ENCODE measurements at regions not wholly inside any gene's neighbourhood (a gene's known extent, or its start where the extent isn't known, plus 50 kb on each side); places are given as distances from the start of the nearest gene placed in this dataset.
"Not testable (repeated sequence)": the region's sequence is repeated elsewhere in the genome, so short reads cannot be mapped to it uniquely, and the experiment has no call there.

DNA sequence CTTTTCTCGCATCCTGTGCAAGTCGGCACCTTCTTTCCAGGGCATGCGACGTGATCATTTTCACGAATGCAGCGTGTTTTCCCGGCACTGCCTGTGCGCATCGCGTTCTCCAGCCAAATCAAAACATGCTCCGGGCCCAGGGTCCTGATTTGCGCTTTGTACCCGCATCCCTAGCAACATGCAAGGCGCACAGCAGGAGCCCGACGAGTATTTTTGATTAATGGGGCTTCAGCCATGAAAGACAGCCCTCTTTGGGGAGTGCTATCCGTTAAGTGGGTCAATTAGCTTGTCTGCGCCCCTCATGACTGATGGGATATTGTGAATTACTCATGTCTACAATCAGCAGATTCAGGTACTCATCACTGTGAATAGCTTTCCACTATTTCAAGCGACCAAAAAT is 243.3 kb upstream of the RNF32 start:
- H3K36me3 ChIP-seq (ENCODE audit: control insufficient read depth, insufficient read depth, low read length) = no peaks in the 10 kb centered on the region
- H3K4me3 ChIP-seq (ENCODE audit: low read length) = no peak overlapping the region
- DNase-seq = no peak
- no peaks in the 10 kb centered on the region for H3K27me3 ChIP-seq (ENCODE audit: control insufficient read depth, insufficient read depth, low read length)
- no peaks in the 10 kb centered on the region for H3K9me3 ChIP-seq (ENCODE audit: control insufficient read depth, low read depth, low read length)
- H3K27ac ChIP-seq (ENCODE audit: low read length) = no peak overlapping the region
- WGBS (ENCODE audit: insufficient coverage, low lambda C conversion rate) = 90% methylated on average over 2 of the region's 19 CpGs
- no peaks in the 10 kb centered on the region for H3K4me1 ChIP-seq (ENCODE audit: control insufficient read depth, insufficient read depth, low read length)

DNA sequence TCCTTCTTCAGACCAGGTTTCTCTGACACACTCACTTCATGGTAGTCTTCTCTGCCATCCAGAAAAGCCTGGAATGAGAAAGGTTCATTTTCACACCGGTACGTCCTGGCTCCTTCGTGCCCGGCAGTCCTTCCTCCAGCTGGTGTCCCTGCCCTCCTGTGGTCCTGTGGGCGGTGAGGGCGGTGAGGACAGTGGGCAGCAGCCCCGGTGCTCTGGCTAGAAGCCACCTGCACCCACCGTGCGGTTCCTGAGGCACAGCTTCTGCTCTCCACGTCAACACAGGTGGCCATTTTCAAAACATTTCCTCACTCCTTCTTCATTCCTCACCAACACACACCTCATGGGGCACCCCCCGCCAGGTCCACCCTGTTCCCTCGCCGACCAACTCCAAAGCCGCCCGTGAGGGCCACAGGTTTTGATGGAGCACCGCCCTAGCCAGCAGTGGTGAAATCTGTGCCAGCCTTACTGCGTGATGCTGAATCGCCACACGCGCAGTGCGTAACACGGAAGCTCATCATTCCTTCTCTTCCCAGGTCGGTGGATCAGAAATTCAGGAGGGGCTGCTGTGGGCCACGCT is 251.4 kb upstream of the RNF32 start:
- Histone ChIP-seq H3K4me3 (ENCODE audit: low read length) (no peak overlapping the region), H3K27me3 (ENCODE audit: control insufficient read depth, insufficient read depth, low read length) (no peaks in the 10 kb centered on the region), H3K27ac (ENCODE audit: low read length) (no peak overlapping the region), H3K9me3 (ENCODE audit: control insufficient read depth, low read depth, low read length) (no peaks in the 10 kb centered on the region), H3K4me1 (ENCODE audit: control insufficient read depth, insufficient read depth, low read length) (no peaks in the 10 kb centered on the region), H3K36me3 (ENCODE audit: control insufficient read depth, insufficient read depth, low read length) (no peaks in the 10 kb centered on the region)
- DNase-seq = no peak
- no CpG with 5 or more reads among the region's 24 CpGs for WGBS (ENCODE audit: insufficient coverage, low lambda C conversion rate)

DNA sequence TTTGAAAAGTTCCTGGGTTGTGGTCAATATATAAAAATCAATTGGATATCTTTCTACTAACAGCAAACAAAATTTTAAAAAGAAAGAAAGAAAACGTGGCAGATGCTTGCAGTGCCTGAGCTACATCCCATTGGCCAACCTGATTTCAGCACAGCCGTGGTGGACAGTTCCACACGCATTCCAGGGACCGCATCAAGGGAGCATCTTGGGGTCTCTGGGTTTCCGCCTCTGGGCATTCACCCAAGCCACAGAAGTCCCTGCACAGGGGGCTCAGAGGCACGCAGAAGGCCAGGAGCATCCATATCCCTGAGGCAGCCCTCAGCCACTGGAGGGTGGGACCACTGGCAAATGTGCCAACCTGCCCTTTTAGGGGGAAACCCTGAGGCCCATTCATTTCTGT is 254.5 kb upstream of the RNF32 start:
- Histone ChIP-seq H3K4me3 (ENCODE audit: low read length) (no peak overlapping the region), H3K9me3 (ENCODE audit: control insufficient read depth, low read depth, low read length) (no peaks in the 10 kb centered on the region), H3K4me1 (ENCODE audit: control insufficient read depth, insufficient read depth, low read length) (no peaks in the 10 kb centered on the region), H3K36me3 (ENCODE audit: control insufficient read depth, insufficient read depth, low read length) (no peaks in the 10 kb centered on the region), H3K27ac (ENCODE audit: low read length) (no peak overlapping the region), H3K27me3 (ENCODE audit: control insufficient read depth, insufficient read depth, low read length) (no peaks in the 10 kb centered on the region)
- WGBS (ENCODE audit: insufficient coverage, low lambda C conversion rate) = no CpG with 5 or more reads among the region's 6 CpGs
- no peak for DNase-seq

DNA sequence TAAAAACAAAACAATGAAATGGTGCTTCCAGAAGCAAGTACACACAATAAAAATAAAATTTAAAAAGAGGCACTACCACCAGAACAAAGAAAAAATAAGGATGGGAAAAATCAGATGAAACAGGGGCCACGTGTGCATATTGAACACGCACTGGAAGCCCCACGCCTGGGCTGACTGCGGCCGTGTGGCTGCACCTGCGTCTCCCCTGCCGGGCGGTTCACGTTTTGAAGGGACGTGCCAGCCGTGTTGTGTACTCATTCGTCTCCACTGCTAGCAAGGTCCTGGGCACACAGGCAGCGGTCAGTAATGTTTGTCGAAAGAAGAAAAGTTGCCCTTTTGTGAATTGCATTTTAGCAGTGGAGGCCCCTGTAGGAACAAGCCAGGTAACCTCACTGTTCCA is 255.9 kb upstream of the RNF32 start:
- no peak for DNase-seq
- no peaks in the 10 kb centered on the region for H3K36me3 ChIP-seq (ENCODE audit: control insufficient read depth, insufficient read depth, low read length)
- peaks cover 5% of the 10 kb centered on the region for H3K4me1 ChIP-seq (ENCODE audit: control insufficient read depth, insufficient read depth, low read length)
- no CpG with 5 or more reads among the region's 14 CpGs for WGBS (ENCODE audit: insufficient coverage, low lambda C conversion rate)
- no peaks in the 10 kb centered on the region for H3K27me3 ChIP-seq (ENCODE audit: control insufficient read depth, insufficient read depth, low read length)
- no peaks in the 10 kb centered on the region for H3K9me3 ChIP-seq (ENCODE audit: control insufficient read depth, low read depth, low read length)
- H3K4me3 ChIP-seq (ENCODE audit: low read length) = no peak overlapping the region
- H3K27ac ChIP-seq (ENCODE audit: low read length) = no peak overlapping the region

DNA sequence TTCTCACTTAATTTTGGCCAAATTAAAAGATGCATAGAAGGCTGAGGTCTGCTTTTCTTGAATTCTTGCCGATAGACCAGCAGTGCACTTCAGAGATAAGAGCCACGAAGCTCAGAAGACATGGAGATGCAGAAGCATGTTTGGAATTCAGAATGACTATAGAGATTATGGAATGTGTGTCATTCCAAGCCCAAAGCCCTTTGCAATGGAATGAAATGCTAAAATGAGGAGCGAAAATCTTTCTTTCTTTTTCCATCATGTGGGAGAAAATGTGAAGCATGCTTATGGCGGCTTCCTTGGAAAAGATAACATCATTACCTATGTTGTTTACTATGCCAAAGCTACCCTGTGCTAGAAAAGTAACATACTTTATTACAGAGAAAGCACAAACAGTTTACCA is 257.0 kb upstream of the RNF32 start:
- 0% methylated on average over 1 of the region's 4 CpGs for WGBS (ENCODE audit: insufficient coverage, low lambda C conversion rate)
- no peak overlapping the region for H3K27ac ChIP-seq (ENCODE audit: low read length)
- no peaks in the 10 kb centered on the region for H3K27me3 ChIP-seq (ENCODE audit: control insufficient read depth, insufficient read depth, low read length)
- DNase-seq = no peak
- no peaks in the 10 kb centered on the region for H3K9me3 ChIP-seq (ENCODE audit: control insufficient read depth, low read depth, low read length)
- H3K4me1 ChIP-seq (ENCODE audit: control insufficient read depth, insufficient read depth, low read length) = peaks cover 10% of the 10 kb centered on the region
- no peak overlapping the region for H3K4me3 ChIP-seq (ENCODE audit: low read length)
- no peaks in the 10 kb centered on the region for H3K36me3 ChIP-seq (ENCODE audit: control insufficient read depth, insufficient read depth, low read length)

DNA sequence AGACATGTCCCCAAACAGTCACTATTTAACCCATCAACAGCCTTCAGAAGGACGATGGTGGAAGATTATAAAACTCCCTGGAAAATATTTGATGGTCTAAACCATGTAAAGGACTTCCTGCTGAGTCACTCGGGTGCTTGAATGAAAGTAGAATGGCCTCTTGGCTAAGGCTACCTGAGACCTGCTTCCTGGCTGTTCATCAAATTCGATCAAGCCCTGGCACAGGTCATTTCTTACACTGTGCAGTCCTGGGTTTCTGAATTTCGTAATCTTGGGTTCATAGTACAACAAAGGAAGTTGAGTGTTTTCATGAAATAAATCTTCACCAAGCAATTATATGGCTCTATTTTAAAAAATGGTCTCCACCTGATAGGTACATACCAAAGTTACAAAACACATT is 260.3 kb upstream of the RNF32 start:
- WGBS (ENCODE audit: insufficient coverage, low lambda C conversion rate) = 50% methylated on average over 1 of the region's 4 CpGs
- H3K4me1 ChIP-seq (ENCODE audit: control insufficient read depth, insufficient read depth, low read length) = peaks cover 10% of the 10 kb centered on the region
- H3K4me3 ChIP-seq (ENCODE audit: low read length) = no peak overlapping the region
- peak; percentile 27 to 36 for DNase-seq
- H3K27ac ChIP-seq (ENCODE audit: low read length) = no peak overlapping the region
- no peaks in the 10 kb centered on the region for H3K27me3 ChIP-seq (ENCODE audit: control insufficient read depth, insufficient read depth, low read length)
- no peaks in the 10 kb centered on the region for H3K36me3 ChIP-seq (ENCODE audit: control insufficient read depth, insufficient read depth, low read length)
- no peaks in the 10 kb centered on the region for H3K9me3 ChIP-seq (ENCODE audit: control insufficient read depth, low read depth, low read length)

DNA sequence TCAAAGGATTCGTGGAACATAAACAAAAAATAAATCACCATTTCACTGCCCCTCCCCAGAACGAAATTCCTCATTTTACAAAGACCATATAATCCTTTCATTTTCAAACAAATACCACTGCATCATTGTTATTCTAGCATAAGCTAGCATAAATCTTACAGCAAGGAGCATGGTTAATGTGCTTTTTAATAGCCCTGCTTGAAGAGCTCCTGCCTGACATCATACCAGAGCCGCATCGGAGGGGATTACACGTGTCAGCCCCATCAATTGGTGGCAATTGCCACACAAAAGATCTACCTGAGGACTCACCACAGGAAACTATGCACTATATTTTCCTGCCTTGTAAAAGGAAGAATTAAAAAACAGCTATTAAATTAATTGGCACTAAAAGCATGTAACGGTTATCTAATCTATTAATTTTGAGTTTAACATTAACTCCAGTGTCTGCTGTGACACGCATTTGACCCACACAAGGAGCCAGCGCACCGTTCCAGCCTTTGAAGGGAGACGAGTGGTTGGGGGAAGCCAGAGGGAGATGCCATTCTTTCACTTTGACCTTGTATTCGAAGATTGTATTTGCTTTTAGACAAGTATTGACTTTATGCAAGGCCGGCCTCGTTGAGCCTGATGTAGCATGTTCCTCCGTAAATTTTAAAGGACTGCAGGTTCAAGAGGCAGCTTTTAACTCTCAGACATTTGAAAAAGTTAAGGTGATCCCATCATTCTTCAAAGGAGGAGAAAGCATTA is 261.1 kb upstream of the RNF32 start:
- peaks cover 10% of the 10 kb centered on the region for H3K4me1 ChIP-seq (ENCODE audit: control insufficient read depth, insufficient read depth, low read length)
- DNase-seq = peak in 1 of 2 donors; percentile 6
- 0% methylated on average over 1 of the region's 14 CpGs for WGBS (ENCODE audit: insufficient coverage, low lambda C conversion rate)
- no peaks in the 10 kb centered on the region for H3K9me3 ChIP-seq (ENCODE audit: control insufficient read depth, low read depth, low read length)
- H3K27me3 ChIP-seq (ENCODE audit: control insufficient read depth, insufficient read depth, low read length) = no peaks in the 10 kb centered on the region
- H3K4me3 ChIP-seq (ENCODE audit: low read length) = no peak overlapping the region
- no peak overlapping the region for H3K27ac ChIP-seq (ENCODE audit: low read length)
- no peaks in the 10 kb centered on the region for H3K36me3 ChIP-seq (ENCODE audit: control insufficient read depth, insufficient read depth, low read length)

DNA sequence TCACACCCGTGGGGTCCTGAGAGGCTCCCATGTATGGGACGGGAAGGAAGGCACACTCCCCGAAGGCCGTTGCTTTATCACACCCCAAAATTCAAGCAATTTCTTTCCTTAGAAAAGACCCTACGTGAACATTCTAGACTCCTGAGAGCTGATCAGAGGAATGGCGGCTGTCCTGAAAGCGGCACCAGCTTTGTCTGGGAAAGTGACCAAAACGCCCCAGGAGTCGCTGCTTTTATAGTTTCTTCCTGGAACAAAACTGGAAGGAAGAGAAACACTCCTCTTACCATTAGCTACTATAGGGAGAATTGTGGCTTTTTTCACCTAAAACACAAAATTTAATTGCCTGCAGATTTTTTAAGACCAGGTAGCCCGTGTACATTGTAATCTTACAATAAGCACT is 261.8 kb upstream of the RNF32 start:
- Histone ChIP-seq H3K36me3 (ENCODE audit: control insufficient read depth, insufficient read depth, low read length) (no peaks in the 10 kb centered on the region), H3K27me3 (ENCODE audit: control insufficient read depth, insufficient read depth, low read length) (no peaks in the 10 kb centered on the region), H3K27ac (ENCODE audit: low read length) (no peak overlapping the region), H3K4me1 (ENCODE audit: control insufficient read depth, insufficient read depth, low read length) (peaks cover 10% of the 10 kb centered on the region), H3K4me3 (ENCODE audit: low read length) (no peak overlapping the region), H3K9me3 (ENCODE audit: control insufficient read depth, low read depth, low read length) (no peaks in the 10 kb centered on the region)
- no CpG with 5 or more reads among the region's 10 CpGs for WGBS (ENCODE audit: insufficient coverage, low lambda C conversion rate)
- DNase-seq = no peak

DNA sequence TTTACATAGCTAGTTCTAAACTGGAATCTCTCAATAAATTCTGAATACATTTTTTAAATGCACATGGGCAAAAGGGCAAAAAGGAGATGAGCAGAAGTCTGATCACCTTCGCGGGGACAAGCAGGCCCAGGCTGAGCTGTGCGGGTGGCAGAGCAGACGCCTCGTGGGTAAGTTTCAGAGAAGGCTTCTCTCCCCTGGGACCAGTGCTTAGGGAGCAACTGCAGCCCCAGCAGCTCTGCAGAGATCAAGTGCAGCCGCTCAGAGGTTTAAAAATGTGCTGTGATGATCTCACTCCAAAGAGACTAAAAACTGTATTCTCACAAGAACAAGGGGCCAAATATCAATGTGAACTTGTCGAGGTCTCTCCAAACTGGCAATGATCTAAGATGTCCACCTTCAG is 264.3 kb upstream of the RNF32 start:
- WGBS (ENCODE audit: insufficient coverage, low lambda C conversion rate) = no CpG with 5 or more reads among the region's 7 CpGs
- no peaks in the 10 kb centered on the region for H3K27me3 ChIP-seq (ENCODE audit: control insufficient read depth, insufficient read depth, low read length)
- no peaks in the 10 kb centered on the region for H3K9me3 ChIP-seq (ENCODE audit: control insufficient read depth, low read depth, low read length)
- no peak overlapping the region for H3K4me3 ChIP-seq (ENCODE audit: low read length)
- no peak for DNase-seq
- H3K4me1 ChIP-seq (ENCODE audit: control insufficient read depth, insufficient read depth, low read length) = peaks cover 10% of the 10 kb centered on the region
- H3K36me3 ChIP-seq (ENCODE audit: control insufficient read depth, insufficient read depth, low read length) = no peaks in the 10 kb centered on the region
- no peak overlapping the region for H3K27ac ChIP-seq (ENCODE audit: low read length)

DNA sequence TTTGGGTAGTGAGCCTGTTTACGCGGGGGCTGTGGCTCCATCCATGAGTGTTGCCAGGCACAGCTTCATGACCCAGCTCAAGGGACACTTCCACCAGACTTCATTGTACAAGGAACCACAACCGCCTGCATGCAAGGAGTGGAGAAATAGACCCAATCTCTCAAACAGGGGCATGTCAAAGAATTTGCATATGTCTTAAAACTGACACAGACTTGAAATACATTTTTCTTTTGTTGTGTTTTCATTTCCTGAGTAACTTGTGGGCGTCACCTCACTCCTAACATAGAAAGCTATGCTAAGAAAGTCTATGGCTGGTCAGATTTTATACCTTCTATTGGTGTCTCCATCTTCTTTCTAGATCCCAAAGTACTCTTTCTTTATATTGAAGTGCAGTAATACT is 266.2 kb upstream of the RNF32 start:
- H3K4me3 ChIP-seq (ENCODE audit: low read length) = no peak overlapping the region
- no peak for DNase-seq
- no peaks in the 10 kb centered on the region for H3K9me3 ChIP-seq (ENCODE audit: control insufficient read depth, low read depth, low read length)
- 88% methylated on average over 1 of the region's 4 CpGs for WGBS (ENCODE audit: insufficient coverage, low lambda C conversion rate)
- H3K4me1 ChIP-seq (ENCODE audit: control insufficient read depth, insufficient read depth, low read length) = peaks cover 1% of the 10 kb centered on the region
- H3K36me3 ChIP-seq (ENCODE audit: control insufficient read depth, insufficient read depth, low read length) = no peaks in the 10 kb centered on the region
- no peaks in the 10 kb centered on the region for H3K27me3 ChIP-seq (ENCODE audit: control insufficient read depth, insufficient read depth, low read length)
- no peak overlapping the region for H3K27ac ChIP-seq (ENCODE audit: low read length)

DNA sequence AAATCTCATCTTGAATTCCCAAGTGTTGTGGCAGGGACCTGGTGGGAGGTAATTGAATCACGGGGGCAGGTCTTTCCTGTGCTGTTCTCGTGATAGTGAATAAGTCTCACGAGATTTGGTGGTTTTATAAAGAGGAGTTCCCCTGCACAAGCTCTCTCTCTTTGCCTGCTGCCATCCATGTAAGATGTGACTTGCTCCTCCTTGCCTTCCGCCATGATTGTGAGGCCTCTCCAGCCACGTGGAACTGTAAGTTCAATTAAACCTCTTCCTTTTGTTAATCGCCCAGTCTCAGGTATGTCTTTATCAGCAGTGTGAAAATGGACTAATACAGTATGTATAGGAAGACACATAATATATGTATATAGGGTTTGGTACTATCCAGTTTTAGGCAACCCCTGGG is 270.6 kb upstream of the RNF32 start:
- not testable (repeated sequence) for H3K9me3 ChIP-seq (ENCODE audit: control insufficient read depth, low read depth, low read length); H3K36me3 ChIP-seq (ENCODE audit: control insufficient read depth, insufficient read depth, low read length); H3K27me3 ChIP-seq (ENCODE audit: control insufficient read depth, insufficient read depth, low read length); DNase-seq; H3K27ac ChIP-seq (ENCODE audit: low read length); H3K4me3 ChIP-seq (ENCODE audit: low read length); H3K4me1 ChIP-seq (ENCODE audit: control insufficient read depth, insufficient read depth, low read length)
- no CpG with 5 or more reads among the region's 6 CpGs for WGBS (ENCODE audit: insufficient coverage, low lambda C conversion rate)
